Neural crest cell (in vitro differentiated cells): ENCODE measurements at regions not wholly inside any gene's neighbourhood (a gene's known extent, or its start where the extent isn't known, plus 50 kb on each side); places are given as distances from the start of the nearest gene placed in this dataset.

Source experiments
- DNase-seq: peaks from one replicate; pipeline ENCODE4 v3.0.0; 2021; ENCODE audit warnings: low read depth, mixed read lengths, low spot score
- H3K27ac Mint-ChIP-seq: one replicate; pipeline ENCODE4 v1.8.0; 2021; ENCODE audit warnings: mild to moderate bottlenecking, mixed read lengths; ENCODE audit not compliant: unreplicated experiment
- H3K27me3 Mint-ChIP-seq: 2 replicates; pipeline ENCODE4 v1.8.0; 2021; ENCODE audit warnings: low read depth, mild to moderate bottlenecking, mixed read lengths
- H3K36me3 Mint-ChIP-seq: 2 replicates; pipeline ENCODE4 v1.8.0; 2021; ENCODE audit warnings: low read depth, mild to moderate bottlenecking, mixed read lengths
- H3K4me1 Mint-ChIP-seq: 2 replicates; pipeline ENCODE4 v1.8.0; 2021; ENCODE audit warnings: mixed read lengths
- H3K4me3 Mint-ChIP-seq: one replicate; pipeline ENCODE4 v1.8.0; 2021; ENCODE audit warnings: mild to moderate bottlenecking, mixed read lengths
- H3K9me3 Mint-ChIP-seq: 2 replicates; pipeline ENCODE4 v1.8.0; 2021; ENCODE audit warnings: mixed read lengths
- CTCF ChIP-seq: fragments of 200-600 bp; sonication (generic); conservative IDR thresholded peaks from 2 replicates; pipeline ENCODE4 v1.5.0; 2021; ENCODE audit warnings: antibody characterized with exemption, mild to moderate bottlenecking

DNA sequence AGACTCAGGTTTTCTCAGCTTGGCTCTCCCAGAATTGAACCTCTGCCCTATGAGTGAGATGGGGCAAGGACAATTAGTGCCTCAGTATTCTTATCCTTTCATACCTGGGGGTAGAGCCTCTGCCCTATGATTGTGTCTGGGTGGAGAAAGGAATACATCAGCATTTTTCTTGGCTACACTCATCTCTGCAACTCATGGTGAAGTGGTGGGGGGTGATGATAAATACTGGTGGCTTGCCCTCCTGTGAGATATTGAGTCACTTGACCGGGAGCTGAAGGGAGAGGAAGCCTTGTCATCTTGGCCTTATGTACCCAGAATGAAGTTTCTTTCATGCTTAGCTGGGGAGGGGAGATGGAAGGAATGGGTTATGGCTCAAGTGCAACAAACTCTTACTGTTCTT, 71.3 kb upstream of the ENOX2 start:
- H3K36me3 Mint-ChIP-seq: no peaks in the 10 kb centered on the region
- no peak overlapping the region for H3K4me3 Mint-ChIP-seq
- peaks cover 30% of the 10 kb centered on the region for H3K27me3 Mint-ChIP-seq
- DNase-seq: no peak
- no peak for TF ChIP-seq CTCF
- no peaks in the 10 kb centered on the region for H3K4me1 Mint-ChIP-seq
- no peaks in the 10 kb centered on the region for H3K9me3 Mint-ChIP-seq
- H3K27ac Mint-ChIP-seq: no peak overlapping the region

- peak; percentile 64 for DNase-seq
- H3K9me3 Mint-ChIP-seq: no peaks in the 10 kb centered on the region
- H3K36me3 Mint-ChIP-seq: no peaks in the 10 kb centered on the region
- peaks cover 23% of the 10 kb centered on the region for H3K27me3 Mint-ChIP-seq
- no peaks in the 10 kb centered on the region for H3K4me1 Mint-ChIP-seq
- TF ChIP-seq CTCF: peak; percentile 88
- H3K4me3 Mint-ChIP-seq: no peak overlapping the region
- H3K27ac Mint-ChIP-seq: no peak overlapping the region
These were observed 72.9 kb upstream of the ENOX2 start for GRCh38 chrX:130975947-130976346.

- Mint-ChIP-seq H3K4me1 (no peaks in the 10 kb centered on the region), H3K27me3 (no peaks in the 10 kb centered on the region), H3K36me3 (no peaks in the 10 kb centered on the region), H3K27ac (no peak overlapping the region), H3K4me3 (no peak overlapping the region), H3K9me3 (no peaks in the 10 kb centered on the region)
- DNase-seq: no peak
- no peak for TF ChIP-seq CTCF
These were observed 76.3 kb upstream of the ARHGAP36 start for GRCh38 chrX:130981836-130982235.

DNA sequence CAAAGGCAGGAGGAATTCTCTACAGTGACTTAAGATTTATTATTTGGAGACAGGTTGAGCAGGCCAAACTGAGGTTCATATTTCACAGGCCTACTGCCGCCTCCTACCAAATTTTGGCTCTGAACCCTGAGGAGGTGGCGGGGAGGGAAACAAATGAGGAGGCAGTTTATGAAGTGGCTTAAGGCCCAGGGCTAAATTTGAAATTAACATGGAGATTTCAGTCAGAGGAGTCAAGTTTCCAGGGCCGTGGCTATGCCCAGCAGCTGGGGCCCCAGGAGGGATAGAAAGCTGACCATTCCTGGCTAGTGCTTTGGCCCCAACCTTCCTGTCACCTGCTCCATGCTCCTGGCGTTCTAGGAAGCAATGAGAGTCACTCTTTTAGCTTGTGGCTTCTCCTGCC, 73.4 kb upstream of the ARHGAP36 start:
- Mint-ChIP-seq H3K36me3 (no peaks in the 10 kb centered on the region), H3K9me3 (no peaks in the 10 kb centered on the region), H3K4me3 (no peak overlapping the region), H3K4me1 (no peaks in the 10 kb centered on the region), H3K27me3 (no peaks in the 10 kb centered on the region), H3K27ac (peak overlapping the region; percentile 35)
- TF ChIP-seq CTCF: no peak
- DNase-seq: no peak

DNA sequence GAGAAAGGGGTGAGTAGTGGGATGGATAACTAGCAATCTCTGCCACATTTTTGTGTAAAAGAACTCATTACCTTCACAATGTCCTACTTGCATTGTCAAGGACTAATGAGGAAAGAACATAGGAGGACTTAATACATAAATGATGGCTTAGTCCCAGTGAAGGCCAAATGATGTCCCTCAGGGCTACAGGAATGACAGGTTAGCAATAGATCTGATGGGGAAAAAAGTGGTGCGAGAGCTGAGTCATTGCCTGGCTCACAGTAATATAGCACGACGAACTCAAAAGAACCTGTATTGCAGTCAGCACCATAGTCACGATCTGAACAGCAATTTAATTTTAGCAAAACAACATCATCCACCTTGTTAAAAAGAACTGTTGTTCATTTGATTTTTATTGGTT, 70.9 kb upstream of the ARHGAP36 start:
- H3K4me1 Mint-ChIP-seq: no peaks in the 10 kb centered on the region
- TF ChIP-seq CTCF: no peak
- H3K27ac Mint-ChIP-seq: no peak overlapping the region
- no peaks in the 10 kb centered on the region for H3K9me3 Mint-ChIP-seq
- DNase-seq: no peak
- peaks cover 3% of the 10 kb centered on the region for H3K27me3 Mint-ChIP-seq
- H3K4me3 Mint-ChIP-seq: no peak overlapping the region
- no peaks in the 10 kb centered on the region for H3K36me3 Mint-ChIP-seq

- H3K27me3 Mint-ChIP-seq: peaks cover 20% of the 10 kb centered on the region
- no peak for TF ChIP-seq CTCF
- DNase-seq: no peak
These were observed 67.4 kb upstream of the ARHGAP36 start for GRCh38 chrX:130990723-130991122.

More at GRCh38 chrX:130990723-130991122, 67.4 kb upstream of the ARHGAP36 start:
- H3K4me3 Mint-ChIP-seq: no peak overlapping the region
- no peaks in the 10 kb centered on the region for H3K9me3 Mint-ChIP-seq
- H3K36me3 Mint-ChIP-seq: no peaks in the 10 kb centered on the region
- no peaks in the 10 kb centered on the region for H3K4me1 Mint-ChIP-seq
- no peak overlapping the region for H3K27ac Mint-ChIP-seq
